ENCODE measurements at regions not wholly inside any gene's neighbourhood (a gene's known extent, or its start where the extent isn't known, plus 50 kb on each side); places are given as distances from the start of the nearest gene placed in this dataset.

DNA sequence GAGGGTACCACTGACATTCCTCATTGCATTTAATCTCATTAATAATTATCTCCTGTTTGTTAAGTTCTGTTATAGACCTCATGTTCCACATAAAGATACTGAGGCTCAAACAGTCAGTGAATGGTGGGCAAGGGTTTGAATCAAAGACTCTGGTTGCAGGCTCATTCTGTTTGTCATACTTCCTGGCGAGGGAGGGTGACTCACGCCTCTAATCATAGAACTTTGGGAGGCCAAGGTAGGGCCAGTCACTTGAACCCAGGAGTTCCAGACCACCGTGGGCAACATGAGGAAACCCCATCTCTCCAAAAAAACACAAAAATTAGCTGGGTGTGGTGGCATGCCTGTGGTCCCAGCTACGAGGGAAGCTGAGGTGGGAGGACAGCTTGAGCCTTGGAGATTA is 220.7 kb upstream of the MIR17HG start:
- TF ChIP-seq, protein P1, sequence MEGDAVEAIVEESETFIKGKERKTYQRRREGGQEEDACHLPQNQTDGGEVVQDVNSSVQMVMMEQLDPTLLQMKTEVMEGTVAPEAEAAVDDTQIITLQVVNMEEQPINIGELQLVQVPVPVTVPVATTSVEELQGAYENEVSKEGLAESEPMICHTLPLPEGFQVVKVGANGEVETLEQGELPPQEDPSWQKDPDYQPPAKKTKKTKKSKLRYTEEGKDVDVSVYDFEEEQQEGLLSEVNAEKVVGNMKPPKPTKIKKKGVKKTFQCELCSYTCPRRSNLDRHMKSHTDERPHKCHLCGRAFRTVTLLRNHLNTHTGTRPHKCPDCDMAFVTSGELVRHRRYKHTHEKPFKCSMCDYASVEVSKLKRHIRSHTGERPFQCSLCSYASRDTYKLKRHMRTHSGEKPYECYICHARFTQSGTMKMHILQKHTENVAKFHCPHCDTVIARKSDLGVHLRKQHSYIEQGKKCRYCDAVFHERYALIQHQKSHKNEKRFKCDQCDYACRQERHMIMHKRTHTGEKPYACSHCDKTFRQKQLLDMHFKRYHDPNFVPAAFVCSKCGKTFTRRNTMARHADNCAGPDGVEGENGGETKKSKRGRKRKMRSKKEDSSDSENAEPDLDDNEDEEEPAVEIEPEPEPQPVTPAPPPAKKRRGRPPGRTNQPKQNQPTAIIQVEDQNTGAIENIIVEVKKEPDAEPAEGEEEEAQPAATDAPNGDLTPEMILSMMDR (IDR thresholded peaks at IDR 0.05; ENCODE audit: unreplicated experiment) = no peak
- Mint-ChIP-seq H3K4me1 (ENCODE audit: unreplicated experiment) (peaks cover 19% of the 10 kb centered on the region), H3K9me3 (ENCODE audit: unreplicated experiment) (no peaks in the 10 kb centered on the region), H3K27ac (ENCODE audit: unreplicated experiment) (no peak overlapping the region), H3K36me3 (ENCODE audit: low read depth, unreplicated experiment) (no peaks in the 10 kb centered on the region), H3K27me3 (ENCODE audit: unreplicated experiment) (no peaks in the 10 kb centered on the region), H3K4me3 (ENCODE audit: unreplicated experiment) (no peak overlapping the region)
- no peak for DNase-seq (ENCODE audit: low spot score)

DNA sequence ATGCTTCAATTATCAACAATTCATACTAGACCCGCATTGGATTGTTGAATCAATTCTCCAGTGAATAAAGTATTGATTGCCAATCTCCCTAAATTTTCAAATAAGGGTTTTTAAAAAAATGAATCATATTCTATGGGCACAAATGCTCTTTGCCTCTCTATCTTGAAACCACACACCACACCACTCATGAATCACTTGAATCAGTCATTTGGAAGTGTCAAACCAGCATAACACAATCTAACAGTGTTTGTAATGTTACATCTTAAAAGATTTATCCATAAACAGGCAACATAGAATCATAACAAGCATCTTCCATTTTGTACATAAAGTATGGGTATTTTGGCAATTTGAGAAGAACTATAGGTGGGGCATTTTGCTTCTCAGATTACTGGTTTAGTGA is 219.5 kb upstream of the MIR17HG start:
- H3K4me3 Mint-ChIP-seq (ENCODE audit: unreplicated experiment) = no peak overlapping the region
- H3K4me1 Mint-ChIP-seq (ENCODE audit: unreplicated experiment) = peaks cover 25% of the 10 kb centered on the region
- TF ChIP-seq, protein P1 (IDR thresholded peaks at IDR 0.05; ENCODE audit: unreplicated experiment) = no peak
- H3K9me3 Mint-ChIP-seq (ENCODE audit: unreplicated experiment) = no peaks in the 10 kb centered on the region
- H3K36me3 Mint-ChIP-seq (ENCODE audit: low read depth, unreplicated experiment) = no peaks in the 10 kb centered on the region
- H3K27ac Mint-ChIP-seq (ENCODE audit: unreplicated experiment) = no peak overlapping the region
- no peaks in the 10 kb centered on the region for H3K27me3 Mint-ChIP-seq (ENCODE audit: unreplicated experiment)
- no peak for DNase-seq (ENCODE audit: low spot score)

DNA sequence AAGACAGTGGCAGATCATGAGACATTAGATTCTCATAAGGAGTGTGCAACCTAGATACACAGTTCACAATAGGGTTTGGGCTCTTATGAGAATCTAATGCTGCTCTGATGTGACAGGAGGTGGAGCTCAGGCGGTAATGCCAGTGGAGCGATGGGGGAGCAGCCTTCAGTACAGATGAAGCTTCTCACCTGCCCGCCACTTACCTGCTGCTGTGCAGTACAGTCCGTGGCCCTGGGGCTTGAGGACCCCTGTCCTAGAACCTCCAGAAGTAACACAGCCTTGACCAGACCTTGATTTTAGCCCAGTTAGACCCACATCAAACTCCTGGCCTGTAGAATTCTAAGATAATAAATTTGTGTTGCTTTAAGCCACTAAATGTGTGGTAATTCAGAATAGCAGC is 215.1 kb upstream of the MIR17HG start:
- Mint-ChIP-seq H3K27me3 (ENCODE audit: unreplicated experiment) (no peaks in the 10 kb centered on the region), H3K36me3 (ENCODE audit: low read depth, unreplicated experiment) (no peaks in the 10 kb centered on the region), H3K4me1 (ENCODE audit: unreplicated experiment) (peaks cover 12% of the 10 kb centered on the region), H3K4me3 (ENCODE audit: unreplicated experiment) (no peak overlapping the region), H3K9me3 (ENCODE audit: unreplicated experiment) (no peaks in the 10 kb centered on the region), H3K27ac (ENCODE audit: unreplicated experiment) (no peak overlapping the region)
- TF ChIP-seq, protein P1 (IDR thresholded peaks at IDR 0.05; ENCODE audit: unreplicated experiment) = no peak
- no peak for DNase-seq (ENCODE audit: low spot score)

DNA sequence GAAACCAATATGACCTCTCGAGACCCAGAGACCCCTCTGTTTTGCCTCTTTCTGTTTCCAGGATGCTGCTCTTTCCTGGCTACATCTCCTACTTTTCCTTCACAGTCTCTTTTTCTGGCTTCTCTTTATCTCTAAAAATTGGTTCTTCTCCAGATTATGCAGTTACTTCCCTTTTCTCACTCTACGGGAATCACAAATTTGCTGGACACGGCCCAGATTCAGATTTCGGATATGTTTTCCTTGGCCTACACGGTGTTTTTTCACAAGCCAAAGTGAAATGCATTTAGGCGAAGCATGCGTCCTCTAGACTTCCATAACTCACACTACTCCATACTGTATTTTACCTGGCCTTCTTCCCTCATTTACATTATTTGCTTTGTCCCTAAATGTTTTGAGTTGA is 214.7 kb upstream of the MIR17HG start:
- Mint-ChIP-seq H3K36me3 (ENCODE audit: low read depth, unreplicated experiment) (no peaks in the 10 kb centered on the region), H3K4me3 (ENCODE audit: unreplicated experiment) (no peak overlapping the region), H3K27me3 (ENCODE audit: unreplicated experiment) (no peaks in the 10 kb centered on the region), H3K9me3 (ENCODE audit: unreplicated experiment) (no peaks in the 10 kb centered on the region), H3K27ac (ENCODE audit: unreplicated experiment) (peak overlapping the region; percentile 78), H3K4me1 (ENCODE audit: unreplicated experiment) (peaks cover 12% of the 10 kb centered on the region)
- DNase-seq (ENCODE audit: low spot score) = no peak
- TF ChIP-seq, protein P1 (IDR thresholded peaks at IDR 0.05; ENCODE audit: unreplicated experiment) = no peak

DNA sequence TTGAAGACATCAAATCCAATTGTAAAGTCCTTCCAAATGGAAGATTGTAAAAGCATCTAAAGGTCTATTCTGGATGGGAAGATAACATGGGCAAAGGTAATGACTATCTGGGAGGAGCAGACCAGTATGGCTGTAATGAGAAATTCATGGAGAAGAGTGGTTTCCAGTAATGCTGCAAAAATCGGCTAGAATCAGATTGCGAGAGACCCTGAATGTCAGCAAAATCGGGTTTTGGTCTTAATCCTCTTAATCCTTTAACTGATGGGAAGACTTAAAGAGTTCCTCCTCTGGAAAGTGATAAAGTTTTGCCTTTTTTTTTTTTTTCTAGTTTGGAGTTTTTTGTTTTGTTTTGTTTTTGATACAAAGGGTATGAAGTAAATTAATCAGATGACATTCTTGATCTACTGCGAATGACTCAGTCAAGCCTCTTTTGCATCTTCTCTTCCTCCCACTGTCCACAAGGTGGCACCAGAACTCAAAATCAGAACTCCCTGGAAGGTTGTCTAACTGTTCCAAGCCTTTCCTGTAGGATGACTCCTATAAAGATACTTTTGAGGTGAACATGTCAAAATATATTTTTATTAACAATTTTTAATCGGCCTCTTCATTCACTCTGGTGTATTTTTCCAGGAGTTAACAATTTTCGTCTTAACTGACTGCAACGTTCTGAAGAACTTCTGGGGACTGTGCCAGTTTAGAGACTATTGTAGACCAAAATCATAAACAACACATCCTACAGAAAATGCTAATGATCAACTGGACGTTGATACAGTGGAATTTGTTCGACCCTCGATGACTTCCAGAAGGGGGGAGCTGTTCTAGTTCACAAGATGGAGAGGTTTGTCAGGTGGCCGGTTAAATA is 213.3 kb upstream of the MIR17HG start:
- Mint-ChIP-seq H3K4me1 (ENCODE audit: unreplicated experiment) (peaks cover 12% of the 10 kb centered on the region), H3K9me3 (ENCODE audit: unreplicated experiment) (no peaks in the 10 kb centered on the region), H3K36me3 (ENCODE audit: low read depth, unreplicated experiment) (no peaks in the 10 kb centered on the region), H3K4me3 (ENCODE audit: unreplicated experiment) (no peak overlapping the region), H3K27ac (ENCODE audit: unreplicated experiment) (no peak overlapping the region), H3K27me3 (ENCODE audit: unreplicated experiment) (no peaks in the 10 kb centered on the region)
- peak; percentile 41 for DNase-seq (ENCODE audit: low spot score)
- TF ChIP-seq, protein P1 (IDR thresholded peaks at IDR 0.05; ENCODE audit: unreplicated experiment) = peak; percentile 55
